Transverse colon (tissue), 4 donors: ENCODE measurements at regions not wholly inside any gene's neighbourhood (a gene's known extent, or its start where the extent isn't known, plus 50 kb on each side); places are given as distances from the start of the nearest gene placed in this dataset.
A peak's percentile ranks its signal among the peaks of the same experiment; 100 is the strongest.

ENCODE experiments used
- DNase-seq: peaks from one replicate; pipeline ENCODE4 v3.0.0-alpha.2; 2019
- H3K27ac ChIP-seq, 4 donors: fragments of 200-600 bp; sonication (generic); 2 replicates each; pipeline ENCODE4 v1.5.1; 2016 to 2018; ENCODE audit warnings: inconsistent platforms in 4 of 4
- H3K27me3 ChIP-seq: fragments of 200-600 bp; sonication (generic); 2 replicates; pipeline ENCODE4 v1.5.1; 2017; ENCODE audit warnings: inconsistent platforms
- H3K36me3 ChIP-seq, 4 donors: fragments of 200-600 bp; sonication (generic); 2 replicates each; pipeline ENCODE4 v1.5.1; 2017 to 2019; ENCODE audit warnings: inconsistent platforms in 4 of 4
- H3K4me1 ChIP-seq, 4 donors: fragments of 200-600 bp; sonication (generic); 2 replicates each; pipeline ENCODE4 v1.5.1; 2017 to 2020; ENCODE audit warnings: inconsistent platforms in 4 of 4
- H3K4me3 ChIP-seq, 4 donors: fragments of 200-600 bp; sonication (generic); 1 replicate in 1 of 4; 2 replicates in 3 of 4; pipeline versions ENCODE4 v1.5.1 to v1.6.1; 2017 to 2019; ENCODE audit warnings: inconsistent platforms in 4 of 4
- H3K9me3 ChIP-seq, 2 donors: fragments of 200-600 bp; sonication (generic); 2 replicates each; pipeline ENCODE4 v1.5.1; 2017 to 2019; ENCODE audit warnings: inconsistent platforms in 2 of 2
- CTCF ChIP-seq, 5 experiments: fragments of 200-600 bp in 3 of 5; fragments of 450-650 bp in 2 of 5; sonication (generic) in 3 of 5; IDR thresholded peaks; 1 replicate in 2 of 5; 2 replicates in 3 of 5; pipeline ENCODE4 v1.5.1; 2016 to 2017; ENCODE audit warnings: antibody characterized with exemption in 5 of 5, inconsistent platforms in 3 of 5, mild to moderate bottlenecking in 2 of 5, moderate library complexity in 1 of 5
- EP300 ChIP-seq: sonication (generic); formaldehyde crosslinking; IDR thresholded peaks from one replicate; pipeline ENCODE4 v1.6.1; 2017; ENCODE audit warnings: antibody characterized with exemption, low read depth
- POLR2A ChIP-seq: fragments of 450-650 bp; IDR thresholded peaks from one replicate; pipeline ENCODE4 v1.6.1; 2016; ENCODE audit warnings: antibody characterized with exemption, mild to moderate bottlenecking, moderate library complexity
- POLR2AphosphoS5 ChIP-seq, 3 donors: sonication (generic); formaldehyde crosslinking; IDR thresholded peaks; one replicate each; pipeline ENCODE4 v1.6.1; 2016; ENCODE audit warnings: antibody characterized with exemption in 3 of 3
- WGBS, 2 donors: methylation state at CpG; one replicate each; pipeline ENCODE4 v1.1.5; 2018; ENCODE audit warnings: low coverage in 1 of 2; 5-methylcytosine and 5-hydroxymethylcytosine counted together
- in situ Hi-C, 4 donors: fragments of 200-750 bp; cut with MboI; loops; one replicate each; pipeline versions ENCODE4 v1.15.0 to v1.15.1; 2017; ENCODE audit warnings: low sequenced_read_pairs in 3 of 4, low pct_ligation_motif_present in 1 of 4, low pct_unique_long_range_greater_than_20kb in 1 of 4
- intact Hi-C: fragments of 100-400 bp; cut with DNase I; formaldehyde crosslinking; loops from one replicate; pipeline ENCODE4 v1.15.1; 2023; ENCODE audit warnings: low total_unique reads

- WGBS, 2 donors = 83 to 100% methylated on average over 3 to 5 of the region's 5 CpGs
- DNase-seq = peak; percentile 9
- no peaks in the 10 kb centered on the region for H3K4me1 ChIP-seq
- H3K9me3 ChIP-seq = no peaks in the 10 kb centered on the region
- no peaks in the 10 kb centered on the region for H3K36me3 ChIP-seq
- in situ Hi-C loops (no loop called here), intact Hi-C loops (no loop called here)
- H3K27ac ChIP-seq = no peak overlapping the region
- H3K27me3 ChIP-seq = peaks cover 11% of the 10 kb centered on the region
- no peak overlapping the region for H3K4me3 ChIP-seq
- TF ChIP-seq CTCF (IDR thresholded peaks at IDR 0.05) (peak; percentile 33 to 64 (median 48)), POLR2AphosphoS5 (IDR thresholded peaks at IDR 0.05) (no peak)
These were observed 436.7 kb downstream of the ZSWIM6 start for GRCh38 chr5:61768692-61769281.

- Histone ChIP-seq H3K36me3 (no peaks in the 10 kb centered on the region), H3K27ac (no peak overlapping the region), H3K27me3 (peaks cover 11% of the 10 kb centered on the region), H3K4me1 (no peaks in the 10 kb centered on the region), H3K4me3 (no peak overlapping the region), H3K9me3 (no peaks in the 10 kb centered on the region)
- in situ Hi-C loops = no loop called here
- WGBS, 2 donors = 70 to 81% methylated on average over 4 to 10 of the region's 10 CpGs
- TF ChIP-seq POLR2A = no peak
- TF ChIP-seq EP300 = no peak
- no peak for TF ChIP-seq POLR2AphosphoS5 (IDR thresholded peaks at IDR 0.05)
- TF ChIP-seq CTCF (IDR thresholded peaks at IDR 0.05) = no peak
- intact Hi-C loops = no loop called here
- DNase-seq = no peak
These were observed 439.0 kb downstream of the ZSWIM6 start for GRCh38 chr5:61771062-61771461.

GRCh38 chr5:61771808-61772207 is 439.8 kb downstream of the ZSWIM6 start:
- no peaks in the 10 kb centered on the region for H3K4me1 ChIP-seq
- H3K27ac ChIP-seq = no peak overlapping the region
- no peak for DNase-seq
- H3K4me3 ChIP-seq = no peak overlapping the region
- no peaks in the 10 kb centered on the region for H3K9me3 ChIP-seq
- no peak for TF ChIP-seq POLR2A
- TF ChIP-seq CTCF (IDR thresholded peaks at IDR 0.05) = no peak
- no peak for TF ChIP-seq EP300
- no peak for TF ChIP-seq POLR2AphosphoS5 (IDR thresholded peaks at IDR 0.05)
- intact Hi-C loops = no loop called here
- in situ Hi-C loops = no loop called here
- H3K27me3 ChIP-seq = peaks cover 11% of the 10 kb centered on the region
- H3K36me3 ChIP-seq = no peaks in the 10 kb centered on the region

GRCh38 chr5:61775901-61776300 is 443.8 kb downstream of the ZSWIM6 start:
- in situ Hi-C loops (no loop called here), intact Hi-C loops (no loop called here)
- 63 to 66% methylated on average over 4 of the region's 4 CpGs for WGBS, 2 donors
- no peak overlapping the region for H3K4me3 ChIP-seq
- H3K4me1 ChIP-seq = no peaks in the 10 kb centered on the region
- DNase-seq = no peak
- H3K36me3 ChIP-seq = no peaks in the 10 kb centered on the region
- no peaks in the 10 kb centered on the region for H3K9me3 ChIP-seq
- no peak overlapping the region for H3K27ac ChIP-seq
- TF ChIP-seq EP300 = no peak
- peaks cover 4% of the 10 kb centered on the region for H3K27me3 ChIP-seq

GRCh38 chr5:61777292-61777691 is 445.2 kb downstream of the ZSWIM6 start:
- Histone ChIP-seq H3K4me3 (no peak overlapping the region), H3K27me3 (no peaks in the 10 kb centered on the region), H3K9me3 (no peaks in the 10 kb centered on the region), H3K27ac (no peak overlapping the region), H3K4me1 (no peaks in the 10 kb centered on the region), H3K36me3 (no peaks in the 10 kb centered on the region)
- 58 to 65% methylated on average over 5 to 6 of the region's 6 CpGs for WGBS, 2 donors
- no peak for DNase-seq
- TF ChIP-seq EP300 (no peak), POLR2AphosphoS5 (IDR thresholded peaks at IDR 0.05) (no peak), POLR2A (no peak), CTCF (IDR thresholded peaks at IDR 0.05) (no peak)
- intact Hi-C loops = no loop called here
- in situ Hi-C loops = no loop called here
